ENCODE measurements at regions not wholly inside any gene's neighbourhood (a gene's known extent, or its start where the extent isn't known, plus 50 kb on each side); places are given as distances from the start of the nearest gene placed in this dataset.

DNA sequence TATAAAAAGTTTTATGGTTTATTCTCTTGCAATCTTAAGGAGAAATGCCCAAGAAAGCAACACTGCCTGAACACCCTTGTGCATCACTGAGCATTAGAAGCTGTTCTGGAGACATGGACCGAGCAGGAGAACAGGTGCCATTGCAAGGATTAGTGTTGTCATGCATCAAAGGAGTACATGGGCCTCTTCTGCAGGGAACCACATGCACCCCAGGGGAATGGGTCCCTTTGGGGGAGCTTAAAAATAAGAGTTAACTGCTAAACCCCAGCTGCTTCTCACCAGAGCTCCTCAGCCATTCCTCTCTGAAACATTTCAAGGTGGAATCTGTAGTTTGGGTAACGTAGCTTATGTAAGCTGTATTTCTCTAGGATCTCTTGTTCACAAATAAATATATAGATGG is 353.0 kb upstream of the SLC7A11 start:
- no peak for TF ChIP-seq POLR2AphosphoS5 (IDR thresholded peaks at IDR 0.05; ENCODE audit: low read depth, low read length)
- TF ChIP-seq, protein P1, sequence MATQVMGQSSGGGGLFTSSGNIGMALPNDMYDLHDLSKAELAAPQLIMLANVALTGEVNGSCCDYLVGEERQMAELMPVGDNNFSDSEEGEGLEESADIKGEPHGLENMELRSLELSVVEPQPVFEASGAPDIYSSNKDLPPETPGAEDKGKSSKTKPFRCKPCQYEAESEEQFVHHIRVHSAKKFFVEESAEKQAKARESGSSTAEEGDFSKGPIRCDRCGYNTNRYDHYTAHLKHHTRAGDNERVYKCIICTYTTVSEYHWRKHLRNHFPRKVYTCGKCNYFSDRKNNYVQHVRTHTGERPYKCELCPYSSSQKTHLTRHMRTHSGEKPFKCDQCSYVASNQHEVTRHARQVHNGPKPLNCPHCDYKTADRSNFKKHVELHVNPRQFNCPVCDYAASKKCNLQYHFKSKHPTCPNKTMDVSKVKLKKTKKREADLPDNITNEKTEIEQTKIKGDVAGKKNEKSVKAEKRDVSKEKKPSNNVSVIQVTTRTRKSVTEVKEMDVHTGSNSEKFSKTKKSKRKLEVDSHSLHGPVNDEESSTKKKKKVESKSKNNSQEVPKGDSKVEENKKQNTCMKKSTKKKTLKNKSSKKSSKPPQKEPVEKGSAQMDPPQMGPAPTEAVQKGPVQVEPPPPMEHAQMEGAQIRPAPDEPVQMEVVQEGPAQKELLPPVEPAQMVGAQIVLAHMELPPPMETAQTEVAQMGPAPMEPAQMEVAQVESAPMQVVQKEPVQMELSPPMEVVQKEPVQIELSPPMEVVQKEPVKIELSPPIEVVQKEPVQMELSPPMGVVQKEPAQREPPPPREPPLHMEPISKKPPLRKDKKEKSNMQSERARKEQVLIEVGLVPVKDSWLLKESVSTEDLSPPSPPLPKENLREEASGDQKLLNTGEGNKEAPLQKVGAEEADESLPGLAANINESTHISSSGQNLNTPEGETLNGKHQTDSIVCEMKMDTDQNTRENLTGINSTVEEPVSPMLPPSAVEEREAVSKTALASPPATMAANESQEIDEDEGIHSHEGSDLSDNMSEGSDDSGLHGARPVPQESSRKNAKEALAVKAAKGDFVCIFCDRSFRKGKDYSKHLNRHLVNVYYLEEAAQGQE (IDR thresholded peaks at IDR 0.05; ENCODE audit: insufficient read depth in 1 of 2, low read depth in 2 of 2, low read length in 2 of 2): no peak

Measured in PFSK-1 (cell line).